Hepatic stellate cell (primary cell): ENCODE measurements at regions not wholly inside any gene's neighbourhood (a gene's known extent, or its start where the extent isn't known, plus 50 kb on each side); places are given as distances from the start of the nearest gene placed in this dataset.
"Not testable (repeated sequence)": the region's sequence is repeated elsewhere in the genome, so short reads cannot be mapped to it uniquely, and the experiment has no call there.

Experiments used
- DNase-seq: peaks from one replicate; pipeline ENCODE4 v3.0.0; 2011; ENCODE audit warnings: low spot score

- no peak for DNase-seq
These were observed 1293.7 kb upstream of the SLC39A10 start for GRCh38 chr2:194363295-194363694.

- DNase-seq: no peak
These were observed 1304.5 kb upstream of the SLC39A10 start for GRCh38 chr2:194352505-194352904.

DNA sequence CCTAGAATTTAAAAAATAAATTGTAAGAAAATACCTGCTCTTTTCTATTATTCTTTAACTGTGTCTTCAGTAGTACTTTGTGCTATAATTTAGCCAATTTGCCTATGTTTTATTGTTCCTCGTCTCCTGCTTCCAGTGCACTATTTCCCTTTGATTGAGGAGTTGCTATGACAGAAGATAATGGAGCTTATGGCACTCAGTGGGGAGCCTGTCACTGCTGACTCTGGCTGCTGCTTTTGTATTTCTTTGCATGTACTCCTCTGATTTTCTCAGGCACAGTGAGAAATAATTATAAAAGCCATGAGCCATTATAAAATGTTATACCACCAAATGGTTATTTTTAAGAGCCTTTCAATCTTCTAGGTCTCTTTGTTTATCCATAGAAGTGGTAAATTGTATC is 1310.8 kb upstream of the SLC39A10 start:
- DNase-seq: no peak

DNA sequence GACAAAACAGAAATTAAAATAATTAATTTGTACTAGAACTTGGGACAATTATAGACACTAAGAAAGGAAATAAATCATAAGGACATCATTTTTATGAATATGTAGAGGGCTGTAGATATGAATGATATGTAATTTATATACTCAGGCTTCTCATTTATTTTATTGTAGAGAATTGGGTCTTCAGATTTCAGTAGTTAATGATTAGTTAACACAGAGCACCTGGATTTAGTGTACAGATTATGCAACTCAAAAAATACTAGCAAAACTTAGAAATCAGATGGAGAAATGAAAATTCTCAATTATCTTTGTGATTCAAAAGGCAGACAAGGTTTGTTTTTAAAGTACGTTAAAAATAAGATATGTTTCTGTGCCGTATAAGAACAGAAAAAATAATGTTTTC is 1311.7 kb upstream of the SLC39A10 start:
- no peak for DNase-seq

GRCh38 chr2:194343167-194343566 is 1313.9 kb upstream of the SLC39A10 start:
- DNase-seq: no peak

DNA sequence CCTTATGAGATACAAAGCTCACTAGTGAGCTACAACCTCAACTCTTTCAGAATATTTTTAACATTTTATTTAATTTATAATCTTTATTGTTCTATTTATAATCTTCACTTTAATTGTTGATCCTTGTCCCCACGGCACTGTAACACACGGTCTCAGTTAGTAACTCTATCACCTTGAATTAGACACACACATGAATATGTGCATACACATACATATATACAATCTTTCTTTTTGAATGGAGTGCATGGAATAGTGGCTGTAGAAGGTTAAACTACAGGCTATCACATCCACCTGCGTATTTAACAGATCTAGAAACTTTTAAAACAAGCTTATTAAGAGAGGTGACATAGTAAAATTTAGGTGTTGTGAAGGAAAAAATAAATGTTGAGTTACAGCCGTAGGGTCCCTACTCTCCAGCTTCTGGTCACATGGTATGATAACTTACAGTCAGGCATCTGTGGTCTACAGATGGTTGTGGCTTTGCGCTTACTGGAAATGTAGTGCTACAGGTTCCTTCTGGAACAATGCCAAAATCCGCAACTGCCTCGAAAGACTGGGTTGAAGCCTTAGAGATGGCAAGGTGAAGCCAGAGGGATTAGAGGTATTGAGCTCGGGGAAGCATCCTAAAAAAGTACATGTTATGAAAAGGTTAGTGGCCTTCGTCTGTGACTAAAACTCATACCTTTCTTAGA is 1324.1 kb upstream of the SLC39A10 start:
- no peak for DNase-seq

DNA sequence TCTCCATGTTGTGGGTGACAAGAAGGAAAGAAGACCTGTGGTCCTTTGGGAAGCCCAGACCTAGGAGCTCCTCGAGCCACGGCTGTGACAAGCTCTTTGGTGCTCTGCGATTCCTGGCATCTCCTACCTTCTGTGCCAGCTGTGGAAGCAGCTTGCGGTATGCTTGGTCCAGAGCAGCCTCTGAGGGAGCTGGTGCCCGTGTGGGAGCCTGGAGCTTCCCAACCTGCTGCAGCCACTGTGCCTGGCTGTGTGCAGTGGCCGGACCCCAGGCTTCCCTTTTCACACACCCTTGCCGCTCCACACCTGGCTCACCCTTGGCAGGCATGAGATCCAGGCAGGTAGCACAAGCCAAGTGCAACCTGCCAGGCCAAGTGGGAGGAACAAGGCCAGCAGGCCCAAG is 1328.6 kb upstream of the SLC39A10 start:
- DNase-seq: no peak

GRCh38 chr2:194327196-194327888 is 1329.7 kb upstream of the SLC39A10 start:
- no peak for DNase-seq

DNA sequence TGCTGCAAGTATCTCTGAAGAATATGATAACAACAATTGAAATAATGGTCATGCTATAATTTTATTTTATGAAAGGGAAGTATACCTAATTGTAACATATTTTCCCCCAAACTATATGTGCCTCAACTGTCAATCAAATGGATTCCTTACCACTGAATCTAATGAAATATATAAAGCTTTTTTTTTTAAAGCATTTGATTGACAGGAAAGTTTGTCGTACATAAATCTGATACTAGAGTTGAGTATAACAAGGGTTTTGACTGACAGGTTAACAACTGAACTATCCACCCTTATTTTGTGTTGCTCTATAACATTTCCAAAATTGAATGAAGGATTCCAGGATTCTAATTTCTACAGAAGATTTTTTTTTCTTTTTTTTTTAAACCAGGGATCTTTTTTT is 1333.3 kb upstream of the SLC39A10 start:
- no peak for DNase-seq

GRCh38 chr2:194320520-194320919 is 1336.5 kb upstream of the SLC39A10 start:
- no peak for DNase-seq

- DNase-seq: no peak
These were observed 1337.6 kb upstream of the SLC39A10 start for GRCh38 chr2:194319222-194319992.

GRCh38 chr2:194314042-194314441 is 1343.0 kb upstream of the SLC39A10 start:
- no peak for DNase-seq

DNA sequence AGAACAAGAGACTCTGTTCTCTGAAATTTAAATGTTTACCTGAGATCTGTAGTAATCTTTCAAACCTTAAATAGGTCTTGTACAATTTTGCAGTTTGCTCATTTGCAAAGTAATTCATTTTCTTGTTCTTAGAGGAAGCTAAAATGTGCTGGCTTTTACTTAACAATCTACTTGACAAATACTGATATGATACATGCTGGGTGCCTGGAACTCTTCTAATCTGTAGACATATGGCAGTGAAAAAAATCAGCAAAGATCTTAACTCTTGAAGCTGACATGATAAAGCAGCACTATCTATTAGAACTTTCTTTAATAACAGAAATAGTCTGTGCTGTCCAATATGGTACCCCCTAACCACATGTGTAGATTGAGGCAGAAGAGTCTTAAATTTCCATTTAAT is 1352.8 kb upstream of the SLC39A10 start:
- no peak for DNase-seq

GRCh38 chr2:194301946-194302345 is 1355.1 kb upstream of the SLC39A10 start:
- DNase-seq: no peak

- no peak for DNase-seq
These were observed 1362.9 kb upstream of the SLC39A10 start for GRCh38 chr2:194294156-194294555.

DNA sequence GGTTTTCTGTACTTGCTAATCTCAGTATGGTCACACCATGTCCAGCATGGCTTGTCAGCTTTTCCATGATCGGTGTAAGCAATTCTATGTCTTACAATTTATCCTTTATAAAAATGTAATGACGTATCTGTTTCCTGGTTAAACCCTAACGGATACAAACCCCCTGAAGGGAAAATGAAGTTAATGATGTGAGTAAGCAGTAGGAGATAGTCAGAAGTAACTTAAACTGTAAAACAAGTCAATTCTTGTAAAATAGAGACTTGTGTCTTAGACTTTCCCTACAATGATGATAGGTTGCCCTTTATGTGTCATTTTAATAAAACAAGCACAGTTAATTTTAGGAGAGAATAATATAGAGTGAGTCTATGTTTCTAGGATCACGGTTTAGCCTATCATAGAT is 1365.9 kb upstream of the SLC39A10 start:
- no peak for DNase-seq

DNA sequence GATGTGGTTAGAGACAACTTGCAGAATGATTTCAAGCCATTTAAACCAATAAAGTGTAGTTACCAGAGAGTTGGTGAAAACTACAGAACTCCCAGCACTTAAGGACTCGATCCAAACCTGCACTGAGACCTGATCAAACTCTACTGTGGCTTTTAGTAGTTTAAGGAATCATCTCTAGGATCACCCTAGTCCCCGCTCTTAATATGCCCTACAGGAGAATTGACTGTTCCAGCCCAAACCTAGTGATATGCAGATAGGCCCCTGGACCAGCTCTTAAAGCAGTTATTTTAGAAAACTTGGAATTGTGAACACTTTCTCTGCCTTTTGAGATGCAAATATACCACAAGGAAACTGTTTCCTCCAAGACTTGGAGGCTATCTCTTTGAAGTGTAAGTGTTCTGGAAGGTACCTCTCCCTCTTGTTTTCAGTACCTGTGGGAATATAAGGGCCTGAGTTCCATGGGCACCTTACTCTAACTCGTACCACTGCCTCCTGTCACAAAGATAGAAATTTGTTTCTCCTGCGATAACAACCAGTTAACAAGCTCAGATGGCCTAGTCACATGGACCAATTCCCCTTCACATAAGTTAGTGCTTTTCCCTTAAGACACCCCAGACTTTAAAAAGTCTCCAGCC is 1367.2 kb upstream of the SLC39A10 start:
- DNase-seq: no peak

DNA sequence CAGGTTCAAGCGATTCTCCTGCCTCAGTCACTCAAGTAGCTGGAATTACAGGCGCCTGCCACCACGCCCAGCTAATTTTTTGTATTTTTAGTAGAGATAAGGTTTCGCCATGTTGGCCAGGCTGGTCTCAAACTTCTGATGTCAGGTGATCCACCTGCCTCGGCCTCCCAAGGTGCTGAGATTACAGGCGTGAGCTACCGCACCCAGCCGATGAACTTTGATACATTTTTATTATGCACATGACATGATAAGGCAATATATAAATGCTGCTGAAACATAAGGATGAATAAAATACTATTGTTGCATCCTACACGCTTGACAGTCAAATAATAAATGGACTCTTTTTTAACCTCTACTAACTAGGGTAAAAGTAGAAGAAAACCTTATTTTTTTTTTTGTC is 1380.4 kb upstream of the SLC39A10 start:
- not testable (repeated sequence) for DNase-seq

- DNase-seq: no peak
These were observed 1385.6 kb upstream of the SLC39A10 start for GRCh38 chr2:194271293-194271961.

DNA sequence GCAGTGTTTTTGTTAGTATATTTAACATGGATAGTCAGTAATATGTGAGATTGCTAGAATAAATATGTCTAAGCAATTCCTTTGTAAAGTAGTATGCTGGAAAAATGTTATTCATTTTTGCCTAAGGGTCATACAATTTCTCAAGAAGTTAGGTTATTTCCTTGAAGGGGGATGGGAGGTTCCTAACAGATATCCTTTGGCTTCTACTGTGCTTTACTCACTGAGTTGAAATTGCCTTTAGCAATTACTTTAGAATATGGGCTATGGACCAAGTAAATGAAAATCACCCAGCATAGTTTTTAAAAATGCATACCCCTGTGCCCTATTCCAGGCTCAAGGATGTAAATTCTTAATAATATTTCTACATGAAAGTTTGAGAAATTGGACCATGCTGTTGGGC is 1386.4 kb upstream of the SLC39A10 start:
- DNase-seq: no peak

GRCh38 chr2:194264586-194264985 is 1392.4 kb upstream of the SLC39A10 start:
- DNase-seq: no peak

DNA sequence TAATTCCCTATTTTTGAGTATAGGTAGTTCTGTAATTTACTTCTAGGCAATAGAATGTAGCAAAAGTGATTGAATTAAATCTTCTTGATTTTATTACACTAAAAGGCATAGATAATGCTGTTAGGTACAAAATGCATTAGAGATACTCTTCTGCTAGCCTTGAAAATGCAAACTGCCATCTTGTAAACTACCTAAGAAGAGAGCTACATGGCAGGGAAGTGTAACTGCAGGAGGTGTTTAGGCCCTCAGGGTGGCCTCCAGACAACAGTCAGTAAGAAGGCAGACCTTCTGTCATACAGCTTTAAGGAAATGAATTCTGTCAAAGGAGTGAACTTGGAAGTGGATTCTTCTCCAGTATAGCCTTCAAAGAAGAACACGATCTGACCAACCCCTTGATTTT is 1396.8 kb upstream of the SLC39A10 start:
- no peak for DNase-seq
